ENCODE measurements at regions not wholly inside any gene's neighbourhood (a gene's known extent, or its start where the extent isn't known, plus 50 kb on each side); places are given as distances from the start of the nearest gene placed in this dataset.

DNA sequence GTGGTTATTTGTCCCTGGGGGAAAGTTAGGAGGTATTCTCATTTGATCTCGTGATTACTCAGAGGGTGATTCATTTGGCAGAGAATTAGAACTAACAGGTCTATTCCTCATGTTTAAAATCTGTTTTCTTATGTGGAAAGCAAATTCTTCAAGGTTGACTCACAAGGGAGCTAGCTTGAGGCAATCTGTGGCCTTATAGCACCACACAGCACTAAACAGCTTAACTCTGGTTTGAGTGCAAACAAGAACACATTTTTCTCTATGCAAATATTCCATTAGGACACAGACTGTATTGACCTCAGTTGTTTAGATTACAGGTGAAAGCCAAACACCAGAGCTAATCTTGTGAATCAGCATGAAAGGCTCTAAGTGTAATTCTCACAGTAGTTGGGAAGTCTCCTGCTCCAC is 694.4 kb upstream of the POU3F4 start:
- Mint-ChIP-seq H3K36me3 (no peaks in the 10 kb centered on the region), H3K27ac (peak overlapping the region; percentile 49), H3K4me1 (ENCODE audit: unreplicated experiment) (no peaks in the 10 kb centered on the region), H3K4me3 (no peak overlapping the region), H3K27me3 (no peaks in the 10 kb centered on the region), H3K9me3 (no peaks in the 10 kb centered on the region)
- TF ChIP-seq CTCF (conservative IDR thresholded peaks at IDR 0.05): no peak
- no peak for DNase-seq (ENCODE audit: extremely low spot score, unreplicated experiment)

GRCh38 chrX:82816001-82816400 is 692.1 kb upstream of the POU3F4 start:
- no peaks in the 10 kb centered on the region for H3K9me3 Mint-ChIP-seq
- no peak overlapping the region for H3K4me3 Mint-ChIP-seq
- no peak for DNase-seq (ENCODE audit: extremely low spot score, unreplicated experiment)
- no peak for TF ChIP-seq CTCF (conservative IDR thresholded peaks at IDR 0.05)
- no peaks in the 10 kb centered on the region for H3K27me3 Mint-ChIP-seq
- no peaks in the 10 kb centered on the region for H3K36me3 Mint-ChIP-seq
- no peak overlapping the region for H3K27ac Mint-ChIP-seq
- H3K4me1 Mint-ChIP-seq (ENCODE audit: unreplicated experiment): no peaks in the 10 kb centered on the region

- H3K27ac Mint-ChIP-seq: no peak overlapping the region
- no peak for TF ChIP-seq CTCF (conservative IDR thresholded peaks at IDR 0.05)
- H3K9me3 Mint-ChIP-seq: no peaks in the 10 kb centered on the region
- no peaks in the 10 kb centered on the region for H3K36me3 Mint-ChIP-seq
- H3K27me3 Mint-ChIP-seq: no peaks in the 10 kb centered on the region
- no peak for DNase-seq (ENCODE audit: extremely low spot score, unreplicated experiment)
- no peak overlapping the region for H3K4me3 Mint-ChIP-seq
- H3K4me1 Mint-ChIP-seq (ENCODE audit: unreplicated experiment): no peaks in the 10 kb centered on the region
Measured at GRCh38 chrX:82816562-82816961, 691.5 kb upstream of the POU3F4 start.

DNA sequence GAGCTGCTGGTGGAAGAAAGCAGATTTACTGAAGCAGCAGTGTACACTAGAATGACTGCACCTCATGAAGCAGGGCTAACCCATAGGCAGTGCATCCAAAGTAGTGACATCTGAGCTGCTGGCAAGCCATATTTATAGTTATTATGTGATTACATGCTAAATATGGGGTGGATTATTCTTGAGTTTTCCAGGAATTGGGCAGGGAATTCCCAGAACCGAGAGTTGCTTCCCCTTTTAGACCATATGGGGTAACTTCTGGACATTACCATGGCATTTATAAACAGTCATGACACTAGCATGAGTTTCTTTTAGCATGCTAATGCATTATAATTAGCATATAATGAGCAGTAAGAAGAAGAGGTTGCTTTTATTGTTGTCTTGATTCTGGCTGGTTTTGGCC is 665.8 kb upstream of the POU3F4 start:
- TF ChIP-seq CTCF (conservative IDR thresholded peaks at IDR 0.05): no peak
- H3K4me1 Mint-ChIP-seq (ENCODE audit: unreplicated experiment): no peaks in the 10 kb centered on the region
- H3K27me3 Mint-ChIP-seq: no peaks in the 10 kb centered on the region
- no peaks in the 10 kb centered on the region for H3K9me3 Mint-ChIP-seq
- no peak for DNase-seq (ENCODE audit: extremely low spot score, unreplicated experiment)
- no peak overlapping the region for H3K4me3 Mint-ChIP-seq
- no peak overlapping the region for H3K27ac Mint-ChIP-seq
- H3K36me3 Mint-ChIP-seq: no peaks in the 10 kb centered on the region

DNA sequence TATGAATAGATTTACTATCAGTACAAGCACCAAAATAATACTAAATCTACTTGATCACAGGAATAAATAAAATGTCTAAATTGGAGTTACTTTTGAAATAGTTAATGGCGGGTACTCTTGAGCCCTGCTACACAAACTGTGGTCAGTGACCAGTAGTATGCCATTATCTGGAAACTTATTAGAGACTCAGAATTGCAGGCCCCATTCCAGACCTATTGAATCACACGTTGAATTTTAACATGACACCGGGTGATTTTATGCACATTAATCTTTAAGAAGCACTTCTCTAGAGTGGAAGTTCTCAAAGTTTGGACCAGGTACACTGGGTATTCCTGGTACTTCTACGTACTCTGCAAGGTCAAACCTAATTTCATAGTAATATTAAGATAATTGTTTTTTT is 660.0 kb upstream of the POU3F4 start:
- H3K9me3 Mint-ChIP-seq: no peaks in the 10 kb centered on the region
- no peak overlapping the region for H3K4me3 Mint-ChIP-seq
- DNase-seq (ENCODE audit: extremely low spot score, unreplicated experiment): no peak
- H3K27me3 Mint-ChIP-seq: no peaks in the 10 kb centered on the region
- no peak for TF ChIP-seq CTCF (conservative IDR thresholded peaks at IDR 0.05)
- no peak overlapping the region for H3K27ac Mint-ChIP-seq
- no peaks in the 10 kb centered on the region for H3K4me1 Mint-ChIP-seq (ENCODE audit: unreplicated experiment)
- no peaks in the 10 kb centered on the region for H3K36me3 Mint-ChIP-seq
